Activated CD8-positive, alpha-beta T cell treated with anti-CD3 and anti-CD28 coated beads for 36 hours (primary cell): ENCODE measurements at regions not wholly inside any gene's neighbourhood (a gene's known extent, or its start where the extent isn't known, plus 50 kb on each side); places are given as distances from the start of the nearest gene placed in this dataset.

Experiments
- ATAC-seq: fragments of 200-7000 bp; cut with Tn5 transposase; one replicate; pipeline ENCODE4 v1.10.0; 2021; ENCODE audit warnings: mild to moderate bottlenecking, moderate library complexity
- CTCF ChIA-PET: fragments of 350-600 bp; sonication (Branson Sonifier 250); formaldehyde crosslinking; loops from one replicate; lab custom pipeline; 2021; ENCODE audit warnings: antibody characterized with exemption; lab: Charles Lee
- POLR2A ChIA-PET: fragments of 350-600 bp; sonication (Branson Sonifier 250); formaldehyde crosslinking; loops from one replicate; lab custom pipeline; 2021; ENCODE audit warnings: antibody characterized with exemption; lab: Charles Lee
- DNase-seq: peaks from one replicate; pipeline ENCODE4 v3.0.0-alpha.2; 2020
- H3K27ac Mint-ChIP-seq: one replicate; pipeline ENCODE4 v1.8.0; 2021; ENCODE audit warnings: mild to moderate bottlenecking, mixed read lengths
- H3K27me3 Mint-ChIP-seq: one replicate; pipeline ENCODE4 v1.8.0; 2021; ENCODE audit warnings: mixed read lengths
- H3K36me3 Mint-ChIP-seq: one replicate; pipeline ENCODE4 v1.8.0; 2021; ENCODE audit warnings: low read depth, mixed read lengths
- H3K4me1 Mint-ChIP-seq: one replicate; pipeline ENCODE4 v1.8.0; 2021; ENCODE audit warnings: low read depth, mixed read lengths
- H3K4me3 Mint-ChIP-seq: one replicate; pipeline ENCODE4 v1.8.0; 2021; ENCODE audit warnings: mild to moderate bottlenecking, moderate library complexity, mixed read lengths
- H3K9me3 Mint-ChIP-seq: one replicate; pipeline ENCODE4 v1.8.0; 2021; ENCODE audit warnings: mixed read lengths
- intact Hi-C: fragments of 100-400 bp; cut with micrococcal nuclease; formaldehyde crosslinking; loops from one replicate; pipeline ENCODE4 v1.10.0; 2022
- TF ChIP-seq, protein P1 (sequence below): fragments of 200-600 bp; IDR thresholded peaks from one replicate; pipeline ENCODE4 v1.8.0; 2022; ENCODE audit warnings: antibody characterized with exemption, mild to moderate bottlenecking

DNA sequence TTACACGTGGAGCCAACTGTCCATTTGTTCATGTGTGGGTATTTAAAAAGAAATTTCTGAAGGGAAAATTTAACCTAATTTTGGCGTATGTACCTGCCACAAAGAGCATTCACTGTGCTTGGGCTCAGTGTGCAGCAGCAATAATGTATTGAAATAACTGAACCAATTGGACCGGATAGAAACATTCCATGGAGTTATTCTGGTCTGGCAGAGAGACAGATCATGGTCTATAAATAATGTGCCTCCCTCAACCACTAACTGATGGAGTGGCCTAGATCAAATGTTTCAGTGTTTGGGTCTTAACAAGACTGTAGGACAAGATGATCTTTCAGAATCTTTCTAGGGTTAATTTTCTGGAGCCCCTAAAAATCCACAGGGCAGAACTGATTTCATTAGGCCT lies 469.7 kb downstream of the PRELID2 start:
- intact Hi-C loops: no loop called here
- Mint-ChIP-seq H3K4me3 (no peak overlapping the region), H3K27me3 (no peaks in the 10 kb centered on the region), H3K9me3 (peaks cover 4% of the 10 kb centered on the region), H3K27ac (no peak overlapping the region), H3K36me3 (no peaks in the 10 kb centered on the region), H3K4me1 (no peaks in the 10 kb centered on the region)
- DNase-seq: no peak
- ChIA-PET CTCF (no interaction called here), POLR2A (no interaction called here)
- TF ChIP-seq, protein P1, sequence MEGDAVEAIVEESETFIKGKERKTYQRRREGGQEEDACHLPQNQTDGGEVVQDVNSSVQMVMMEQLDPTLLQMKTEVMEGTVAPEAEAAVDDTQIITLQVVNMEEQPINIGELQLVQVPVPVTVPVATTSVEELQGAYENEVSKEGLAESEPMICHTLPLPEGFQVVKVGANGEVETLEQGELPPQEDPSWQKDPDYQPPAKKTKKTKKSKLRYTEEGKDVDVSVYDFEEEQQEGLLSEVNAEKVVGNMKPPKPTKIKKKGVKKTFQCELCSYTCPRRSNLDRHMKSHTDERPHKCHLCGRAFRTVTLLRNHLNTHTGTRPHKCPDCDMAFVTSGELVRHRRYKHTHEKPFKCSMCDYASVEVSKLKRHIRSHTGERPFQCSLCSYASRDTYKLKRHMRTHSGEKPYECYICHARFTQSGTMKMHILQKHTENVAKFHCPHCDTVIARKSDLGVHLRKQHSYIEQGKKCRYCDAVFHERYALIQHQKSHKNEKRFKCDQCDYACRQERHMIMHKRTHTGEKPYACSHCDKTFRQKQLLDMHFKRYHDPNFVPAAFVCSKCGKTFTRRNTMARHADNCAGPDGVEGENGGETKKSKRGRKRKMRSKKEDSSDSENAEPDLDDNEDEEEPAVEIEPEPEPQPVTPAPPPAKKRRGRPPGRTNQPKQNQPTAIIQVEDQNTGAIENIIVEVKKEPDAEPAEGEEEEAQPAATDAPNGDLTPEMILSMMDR: no peak
- no peak for ATAC-seq

DNA sequence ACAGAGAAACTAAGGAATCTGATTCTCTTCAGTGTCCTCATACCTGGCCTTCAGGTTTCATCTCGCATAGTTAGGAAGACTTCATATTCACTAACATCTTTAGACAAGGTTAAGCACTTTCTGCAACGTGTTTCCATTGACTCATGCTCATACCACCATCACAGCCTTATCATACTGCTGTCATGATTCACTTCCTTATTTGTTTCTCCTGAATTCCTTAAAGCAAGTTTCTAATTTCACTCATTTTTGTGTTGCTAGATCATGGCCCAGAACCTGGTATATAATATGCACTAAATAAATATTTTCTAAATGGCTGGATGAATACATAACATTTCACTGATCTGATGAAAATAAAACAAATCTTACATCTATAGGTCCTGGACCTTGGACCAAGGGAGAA lies 472.9 kb downstream of the PRELID2 start:
- H3K27ac Mint-ChIP-seq: no peak overlapping the region
- intact Hi-C loops: no loop called here
- ATAC-seq (no peak), DNase-seq (no peak)
- POLR2A ChIA-PET: no interaction called here
- no peaks in the 10 kb centered on the region for H3K4me1 Mint-ChIP-seq
- TF ChIP-seq, protein P1: no peak
- CTCF ChIA-PET: no interaction called here
- H3K27me3 Mint-ChIP-seq: no peaks in the 10 kb centered on the region
- H3K4me3 Mint-ChIP-seq: no peak overlapping the region
- H3K9me3 Mint-ChIP-seq: peaks cover 4% of the 10 kb centered on the region
- no peaks in the 10 kb centered on the region for H3K36me3 Mint-ChIP-seq

DNA sequence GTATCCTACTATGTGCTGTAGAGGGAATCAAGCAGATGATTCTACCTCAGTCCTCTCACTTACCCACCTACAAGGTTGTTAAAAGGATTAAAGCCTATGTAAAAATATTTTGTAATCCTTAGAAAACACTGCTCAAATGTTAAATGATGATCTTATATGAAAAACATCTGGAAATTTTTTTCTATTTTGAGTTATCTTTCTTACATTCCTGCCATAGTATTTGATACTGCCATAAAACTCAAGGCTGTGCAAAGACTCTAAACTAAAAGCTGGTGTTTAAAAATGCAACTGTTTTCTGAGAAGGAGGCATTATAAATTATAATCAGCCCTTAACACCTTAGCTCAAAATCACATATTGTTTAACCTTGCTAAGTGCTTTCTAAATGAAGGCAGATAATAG lies 474.2 kb downstream of the PRELID2 start:
- Mint-ChIP-seq H3K36me3 (no peaks in the 10 kb centered on the region), H3K4me1 (no peaks in the 10 kb centered on the region), H3K9me3 (peaks cover 4% of the 10 kb centered on the region), H3K4me3 (no peak overlapping the region), H3K27me3 (no peaks in the 10 kb centered on the region), H3K27ac (no peak overlapping the region)
- POLR2A ChIA-PET: no interaction called here
- TF ChIP-seq, protein P1: no peak
- ATAC-seq (no peak), DNase-seq (no peak)
- CTCF ChIA-PET: no interaction called here
- intact Hi-C loops: no loop called here

DNA sequence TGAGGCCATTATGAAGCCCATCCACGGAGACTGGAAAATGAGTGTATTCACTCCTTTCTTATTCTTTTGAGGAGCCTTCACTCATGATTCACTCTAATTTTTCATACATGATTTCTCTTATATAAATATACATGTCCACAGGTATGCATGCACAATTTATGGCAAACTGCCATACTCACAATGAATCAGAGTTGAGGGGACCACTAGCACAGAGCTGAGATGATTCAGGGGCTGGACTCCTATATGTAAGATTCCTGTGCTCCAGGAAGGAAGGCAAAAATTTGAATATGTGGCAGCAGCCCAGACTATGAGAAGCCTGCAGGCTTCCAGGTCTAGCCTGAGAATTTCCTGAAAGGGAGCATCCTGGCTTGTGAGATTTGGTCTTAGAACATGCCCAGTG lies 484.6 kb downstream of the PRELID2 start:
- Mint-ChIP-seq H3K4me3 (no peak overlapping the region), H3K4me1 (no peaks in the 10 kb centered on the region), H3K36me3 (no peaks in the 10 kb centered on the region), H3K27ac (no peak overlapping the region), H3K27me3 (no peaks in the 10 kb centered on the region), H3K9me3 (peaks cover 7% of the 10 kb centered on the region)
- ChIA-PET POLR2A (no interaction called here), CTCF (no interaction called here)
- intact Hi-C loops: no loop called here
- TF ChIP-seq, protein P1: no peak
- DNase-seq (no peak), ATAC-seq (no peak)

DNA sequence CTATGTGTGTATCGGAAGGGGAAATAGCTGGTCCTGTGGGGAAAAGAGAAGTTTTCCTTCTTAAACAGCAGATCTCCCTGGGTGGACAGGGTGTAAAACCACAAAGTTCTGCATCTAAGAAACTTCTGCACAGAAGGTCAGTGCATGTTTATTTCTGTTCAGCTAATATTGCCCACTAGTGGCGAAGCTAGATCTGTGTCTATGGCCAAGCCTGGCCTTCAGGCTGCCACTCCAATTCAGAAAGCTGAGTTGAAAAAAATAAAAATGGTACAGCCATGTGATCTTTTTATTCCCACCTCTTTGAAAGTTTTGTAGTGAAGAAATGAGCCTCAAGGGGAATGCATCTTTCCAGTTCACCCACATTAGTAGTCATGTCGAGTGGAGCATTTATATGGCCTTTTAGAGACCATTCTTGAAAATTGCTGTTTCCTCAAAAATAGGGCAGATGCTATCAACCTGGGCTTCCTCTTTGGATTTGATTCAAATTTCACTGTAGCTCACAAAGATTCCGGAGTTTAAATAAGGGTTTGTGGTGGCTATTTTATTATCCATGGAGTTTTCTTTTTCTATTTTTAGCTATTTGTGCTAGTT lies 488.0 kb downstream of the PRELID2 start:
- no peak for DNase-seq
- TF ChIP-seq, protein P1: no peak
- Mint-ChIP-seq H3K4me1 (no peaks in the 10 kb centered on the region), H3K4me3 (no peak overlapping the region), H3K36me3 (no peaks in the 10 kb centered on the region), H3K9me3 (peaks cover 3% of the 10 kb centered on the region), H3K27me3 (no peaks in the 10 kb centered on the region), H3K27ac (no peak overlapping the region)
- CTCF ChIA-PET: no interaction called here
- intact Hi-C loops: no loop called here
- POLR2A ChIA-PET: no interaction called here
- ATAC-seq: no peak
